Psoas muscle (tissue), 7 donors: ENCODE measurements at regions not wholly inside any gene's neighbourhood (a gene's known extent, or its start where the extent isn't known, plus 50 kb on each side); places are given as distances from the start of the nearest gene placed in this dataset.

Source experiments
- ATAC-seq, 4 donors: fragments of 200-7000 bp; cut with Tn5 transposase; one replicate each; pipeline ENCODE4 v1.9.1; 2020; ENCODE audit warnings: moderate library complexity in 3 of 4, mild to moderate bottlenecking in 2 of 4
- DNase-seq, 2 donors: peaks; one replicate each; pipeline ENCODE4 v3.0.0-alpha.2; 2020
- H3K27ac ChIP-seq: fragments of 200-600 bp; one replicate; pipeline ENCODE4 v1.8.0; 2022
- H3K27me3 ChIP-seq, 3 donors: fragments of 200-600 bp in 1 of 3; one replicate each; pipeline versions ENCODE4 v1.6.1 to v1.8.0; 2013 to 2022; ENCODE audit warnings: low read length in 2 of 3, mild to moderate bottlenecking in 2 of 3, moderate library complexity in 1 of 3; ENCODE audit not compliant: insufficient read depth in 3 of 3
- H3K36me3 ChIP-seq, 2 donors: fragments of 200-600 bp in 1 of 2; one replicate each; pipeline versions ENCODE4 v1.6.1 to v1.8.0; 2013 to 2022; ENCODE audit warnings: low read depth in 1 of 2, mild to moderate bottlenecking in 1 of 2, moderate library complexity in 1 of 2; ENCODE audit not compliant: insufficient read depth in 1 of 2
- H3K4me1 ChIP-seq: fragments of 200-600 bp; one replicate; pipeline ENCODE4 v1.8.0; 2022
- H3K4me3 ChIP-seq: fragments of 200-600 bp; one replicate; pipeline ENCODE4 v1.8.0; 2022; ENCODE audit warnings: mild to moderate bottlenecking
- H3K9me3 ChIP-seq: fragments of 200-600 bp; one replicate; pipeline ENCODE4 v1.8.0; 2022
- WGBS, 3 donors: extraction: QIAGEN DNeasy Blood & Tissue Kit; methylation state at CpG; one replicate each; pipeline versions ENCODE4 v1.1.6 to v1.1.7; 2013; 5-methylcytosine and 5-hydroxymethylcytosine counted together
- intact Hi-C, 2 donors: fragments of 100-400 bp; cut with DNase I; formaldehyde crosslinking; loops; one replicate each; pipeline versions ENCODE4 v1.11.0 to v1.14.2; 2022
- TF ChIP-seq, protein P1 (sequence below): fragments of 200-600 bp; IDR thresholded peaks from one replicate; pipeline ENCODE4 v1.8.0; 2022; ENCODE audit warnings: antibody characterized with exemption
- donor health status: healthy with polysubstance abuse.
- donor health status: DM: no; HTN: no; CAD: no; lungs with moderate emphysema.
- donor health status: Bipolar disorder and iron deficiency.
- donor health status: healthy.
- donor health status: DM: yes; HTN: yes; CAD: no.
- donor health status: DM: no; HTN: no; CAD: no.
- donor health status: DM: yes; HTN: yes; CAD: no.

DNA sequence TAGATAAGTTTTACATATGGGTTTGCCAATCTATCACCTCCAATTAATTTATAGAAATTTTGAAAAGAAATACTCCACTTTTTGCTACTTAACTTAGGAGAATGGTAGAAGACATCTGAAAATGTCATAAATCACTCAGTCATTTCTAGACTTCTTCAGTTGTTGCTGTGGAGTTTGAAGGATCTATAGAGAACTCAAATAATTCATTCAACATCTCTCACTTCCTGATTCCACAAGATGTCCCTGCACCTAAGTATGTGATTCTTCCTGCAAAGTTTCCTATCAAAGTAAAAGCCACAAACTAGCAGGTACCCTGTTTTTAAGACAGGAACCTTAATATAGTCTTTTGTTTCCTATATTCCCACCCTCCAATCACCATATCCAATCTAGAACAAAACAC is 297.1 kb upstream of the ATP10B start:
- H3K36me3 ChIP-seq: no peaks in the 10 kb centered on the region
- H3K9me3 ChIP-seq: no peaks in the 10 kb centered on the region
- ATAC-seq (no peak), DNase-seq (no peak)
- intact Hi-C loops: no loop called here
- TF ChIP-seq, protein P1, sequence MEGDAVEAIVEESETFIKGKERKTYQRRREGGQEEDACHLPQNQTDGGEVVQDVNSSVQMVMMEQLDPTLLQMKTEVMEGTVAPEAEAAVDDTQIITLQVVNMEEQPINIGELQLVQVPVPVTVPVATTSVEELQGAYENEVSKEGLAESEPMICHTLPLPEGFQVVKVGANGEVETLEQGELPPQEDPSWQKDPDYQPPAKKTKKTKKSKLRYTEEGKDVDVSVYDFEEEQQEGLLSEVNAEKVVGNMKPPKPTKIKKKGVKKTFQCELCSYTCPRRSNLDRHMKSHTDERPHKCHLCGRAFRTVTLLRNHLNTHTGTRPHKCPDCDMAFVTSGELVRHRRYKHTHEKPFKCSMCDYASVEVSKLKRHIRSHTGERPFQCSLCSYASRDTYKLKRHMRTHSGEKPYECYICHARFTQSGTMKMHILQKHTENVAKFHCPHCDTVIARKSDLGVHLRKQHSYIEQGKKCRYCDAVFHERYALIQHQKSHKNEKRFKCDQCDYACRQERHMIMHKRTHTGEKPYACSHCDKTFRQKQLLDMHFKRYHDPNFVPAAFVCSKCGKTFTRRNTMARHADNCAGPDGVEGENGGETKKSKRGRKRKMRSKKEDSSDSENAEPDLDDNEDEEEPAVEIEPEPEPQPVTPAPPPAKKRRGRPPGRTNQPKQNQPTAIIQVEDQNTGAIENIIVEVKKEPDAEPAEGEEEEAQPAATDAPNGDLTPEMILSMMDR: no peak
- no peak overlapping the region for H3K27ac ChIP-seq
- no peaks in the 10 kb centered on the region for H3K27me3 ChIP-seq
- H3K4me1 ChIP-seq: no peaks in the 10 kb centered on the region
- H3K4me3 ChIP-seq: no peak overlapping the region

DNA sequence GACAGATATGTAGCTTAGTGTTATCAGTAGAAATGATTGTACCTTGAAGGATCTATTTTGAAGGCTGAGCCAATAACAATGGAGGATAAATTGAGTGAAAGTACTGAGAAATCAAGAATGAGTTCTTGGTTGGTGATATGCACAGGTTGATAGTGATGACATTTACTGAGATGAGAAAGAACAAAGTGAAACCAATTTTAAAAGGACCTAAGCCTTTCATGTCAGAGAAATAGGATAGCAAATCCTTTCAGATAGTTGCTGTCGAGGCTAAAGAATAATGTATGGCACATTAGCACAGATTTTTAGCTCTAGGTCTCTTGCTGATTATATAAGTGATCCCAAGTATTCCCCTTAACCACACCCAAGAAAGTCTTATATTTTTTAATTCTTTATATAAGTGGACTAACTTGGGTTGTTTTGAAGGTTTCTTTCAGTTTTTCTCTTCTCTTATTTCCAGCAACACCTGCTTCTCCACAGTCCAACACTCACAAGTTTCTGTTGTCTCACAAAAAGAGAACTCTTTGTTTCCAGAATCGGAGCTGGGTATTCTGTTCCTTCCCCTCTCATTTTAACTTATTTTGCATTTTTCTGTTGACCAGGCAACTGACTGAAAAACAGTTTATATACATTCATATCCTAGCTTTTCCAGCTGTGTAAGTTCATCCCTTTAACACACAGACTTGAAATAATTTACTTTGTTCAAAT is 286.9 kb upstream of the ATP10B start:
- DNase-seq: no peak
- no peak for ATAC-seq
- TF ChIP-seq, protein P1: no peak
- 66 to 69% (median 66%) methylated on average over 2 of the region's 2 CpGs for WGBS, 3 donors
- Histone ChIP-seq H3K27ac (no peak overlapping the region), H3K9me3 (no peaks in the 10 kb centered on the region), H3K27me3 (no peaks in the 10 kb centered on the region), H3K36me3 (no peaks in the 10 kb centered on the region), H3K4me3 (no peak overlapping the region), H3K4me1 (no peaks in the 10 kb centered on the region)
- intact Hi-C loops: no loop called here

- H3K36me3 ChIP-seq: no peaks in the 10 kb centered on the region
- 28 to 37% (median 36%) methylated on average over 5 of the region's 5 CpGs for WGBS, 3 donors
- no peak for DNase-seq
- H3K9me3 ChIP-seq: no peaks in the 10 kb centered on the region
- no peak overlapping the region for H3K27ac ChIP-seq
- TF ChIP-seq, protein P1: no peak
- no peak for ATAC-seq
- no peaks in the 10 kb centered on the region for H3K4me1 ChIP-seq
- no peak overlapping the region for H3K4me3 ChIP-seq
- intact Hi-C loops: no loop called here
- H3K27me3 ChIP-seq: peaks cover 0 to 2% (median 0%) of the 10 kb centered on the region in 3 donors
Observed at GRCh38 chr5:161134956-161135355, 282.9 kb upstream of the ATP10B start.

DNA sequence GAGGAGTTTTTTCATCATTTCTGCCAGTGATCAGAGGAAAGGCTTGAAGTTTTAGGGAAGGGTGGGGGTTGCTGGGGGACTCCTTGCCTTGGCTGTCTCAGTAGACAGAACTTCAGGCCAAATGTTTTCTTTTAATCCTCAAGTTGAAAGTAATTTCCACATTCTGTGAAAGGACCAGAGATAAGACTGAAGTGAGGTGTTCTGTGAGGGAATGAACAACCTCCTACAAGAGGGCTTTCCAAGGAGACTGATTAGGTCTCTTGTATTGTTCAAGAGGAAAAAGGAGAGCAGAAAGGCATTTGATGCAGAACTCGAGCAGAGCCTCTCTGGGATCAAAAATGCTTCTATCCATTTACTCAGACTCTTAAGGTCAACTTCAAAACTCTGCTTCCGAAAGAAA is 282.1 kb upstream of the ATP10B start:
- DNase-seq: no peak
- 40 to 44% (median 43%) methylated on average over 2 of the region's 2 CpGs for WGBS, 3 donors
- intact Hi-C loops: no loop called here
- H3K27me3 ChIP-seq: peaks cover 0 to 2% (median 0%) of the 10 kb centered on the region in 3 donors
- no peak overlapping the region for H3K4me3 ChIP-seq
- H3K27ac ChIP-seq: no peak overlapping the region
- H3K36me3 ChIP-seq: no peaks in the 10 kb centered on the region
- ATAC-seq: no peak
- no peaks in the 10 kb centered on the region for H3K4me1 ChIP-seq
- TF ChIP-seq, protein P1: no peak
- H3K9me3 ChIP-seq: no peaks in the 10 kb centered on the region

GRCh38 chr5:161115941-161116340 is 263.9 kb upstream of the ATP10B start:
- 79 to 82% (median 82%) methylated on average over 2 of the region's 2 CpGs for WGBS, 3 donors
- Histone ChIP-seq H3K9me3 (no peaks in the 10 kb centered on the region), H3K36me3 (no peaks in the 10 kb centered on the region), H3K4me3 (no peak overlapping the region), H3K27me3 (no peaks in the 10 kb centered on the region), H3K4me1 (no peaks in the 10 kb centered on the region), H3K27ac (no peak overlapping the region)
- DNase-seq (no peak), ATAC-seq (no peak)
- TF ChIP-seq, protein P1: no peak
- intact Hi-C loops: no loop called here
